ENCODE measurements at regions not wholly inside any gene's neighbourhood (a gene's known extent, or its start where the extent isn't known, plus 50 kb on each side); places are given as distances from the start of the nearest gene placed in this dataset.

GRCh38 chr6:120112980-120113379 is 763.4 kb upstream of the MAN1A1 start:
- Histone ChIP-seq H3K27ac (no peak overlapping the region), H3K4me3 (replicated peaks in 1 of 3) (no peak overlapping the region)

DNA sequence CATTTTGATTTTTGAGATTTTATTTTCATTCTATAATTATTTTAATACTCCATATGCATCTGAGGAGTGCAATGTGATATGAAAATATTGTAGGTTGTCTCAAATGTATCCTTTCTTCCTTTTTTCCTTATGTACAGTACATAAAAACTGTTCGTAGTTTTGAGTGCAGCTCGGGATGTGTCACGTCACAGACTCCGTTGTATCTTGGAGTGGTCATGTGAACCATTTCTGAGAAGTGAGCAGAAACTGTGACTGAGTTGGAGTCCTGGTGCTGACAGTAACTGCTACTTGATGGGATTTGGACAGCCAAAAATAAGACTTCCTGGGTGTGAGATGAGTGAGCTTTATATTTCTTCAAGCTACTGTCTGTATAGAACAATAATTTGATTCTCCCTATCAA is 761.4 kb upstream of the MAN1A1 start:
- H3K9me3 ChIP-seq: no peaks in the 10 kb centered on the region
- TF ChIP-seq, protein P1, sequence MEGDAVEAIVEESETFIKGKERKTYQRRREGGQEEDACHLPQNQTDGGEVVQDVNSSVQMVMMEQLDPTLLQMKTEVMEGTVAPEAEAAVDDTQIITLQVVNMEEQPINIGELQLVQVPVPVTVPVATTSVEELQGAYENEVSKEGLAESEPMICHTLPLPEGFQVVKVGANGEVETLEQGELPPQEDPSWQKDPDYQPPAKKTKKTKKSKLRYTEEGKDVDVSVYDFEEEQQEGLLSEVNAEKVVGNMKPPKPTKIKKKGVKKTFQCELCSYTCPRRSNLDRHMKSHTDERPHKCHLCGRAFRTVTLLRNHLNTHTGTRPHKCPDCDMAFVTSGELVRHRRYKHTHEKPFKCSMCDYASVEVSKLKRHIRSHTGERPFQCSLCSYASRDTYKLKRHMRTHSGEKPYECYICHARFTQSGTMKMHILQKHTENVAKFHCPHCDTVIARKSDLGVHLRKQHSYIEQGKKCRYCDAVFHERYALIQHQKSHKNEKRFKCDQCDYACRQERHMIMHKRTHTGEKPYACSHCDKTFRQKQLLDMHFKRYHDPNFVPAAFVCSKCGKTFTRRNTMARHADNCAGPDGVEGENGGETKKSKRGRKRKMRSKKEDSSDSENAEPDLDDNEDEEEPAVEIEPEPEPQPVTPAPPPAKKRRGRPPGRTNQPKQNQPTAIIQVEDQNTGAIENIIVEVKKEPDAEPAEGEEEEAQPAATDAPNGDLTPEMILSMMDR (IDR thresholded peaks at IDR 0.05): no peak
- 95% methylated on average over 4 of the region's 4 CpGs for WGBS, 2 donors
- no peaks in the 10 kb centered on the region for H3K36me3 ChIP-seq
- H3K4me3 ChIP-seq (replicated peaks in 1 of 3): no peak overlapping the region
- H3K27ac ChIP-seq: no peak overlapping the region
- intact Hi-C loops (cut with DNase I): no loop called here
- DNase-seq: no peak
- H3K4me1 ChIP-seq: no peaks in the 10 kb centered on the region
- no peaks in the 10 kb centered on the region for H3K27me3 ChIP-seq

More at GRCh38 chr6:120112980-120113379, 763.4 kb upstream of the MAN1A1 start:
- intact Hi-C loops (cut with DNase I): no loop called here
- H3K9me3 ChIP-seq: no peaks in the 10 kb centered on the region
- H3K36me3 ChIP-seq: no peaks in the 10 kb centered on the region
- DNase-seq: no peak
- no peaks in the 10 kb centered on the region for H3K4me1 ChIP-seq
- no peak for TF ChIP-seq POLR2A (IDR thresholded peaks at IDR 0.05)
- TF ChIP-seq, protein P1 (IDR thresholded peaks at IDR 0.05): no peak
- no peaks in the 10 kb centered on the region for H3K27me3 ChIP-seq

DNA sequence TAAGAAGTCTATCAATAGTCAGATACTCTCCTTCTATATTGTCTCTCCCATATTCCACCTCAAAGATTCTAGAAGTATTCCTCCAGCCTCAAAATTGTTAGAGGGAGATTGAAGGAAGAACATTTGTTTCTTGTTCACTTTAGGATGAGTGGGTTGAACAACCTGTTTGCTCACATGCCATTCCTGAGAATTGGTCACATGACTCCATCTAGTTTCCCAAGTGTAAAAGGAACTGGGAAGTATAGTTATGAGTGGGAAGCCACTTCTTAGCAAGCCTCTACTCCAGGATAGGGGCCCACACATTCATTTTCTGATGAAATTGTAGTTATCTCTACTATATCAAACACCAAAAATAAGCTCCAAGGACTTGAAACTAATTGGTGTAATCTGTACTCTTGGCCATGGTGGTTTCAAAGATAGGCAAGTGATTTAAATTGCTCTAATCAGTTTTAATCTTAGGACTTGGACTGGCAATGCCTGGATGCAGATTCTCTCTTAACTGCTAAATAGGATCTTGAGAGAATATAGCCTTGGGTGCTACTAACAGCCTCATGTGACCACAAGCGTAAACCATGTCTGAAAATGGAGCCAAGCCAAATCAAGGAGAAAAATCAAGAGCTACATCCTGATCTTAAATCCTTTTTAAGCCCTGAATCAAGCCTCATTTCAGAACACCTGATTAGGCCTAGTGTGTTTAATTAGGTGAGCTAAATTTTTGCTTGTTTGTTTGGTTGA is 758.7 kb upstream of the MAN1A1 start:
- no peak for TF ChIP-seq POLR2A (IDR thresholded peaks at IDR 0.05)
- TF ChIP-seq, protein P1 (IDR thresholded peaks at IDR 0.05): no peak
- Histone ChIP-seq H3K4me3 (replicated peaks in 1 of 3) (no peak overlapping the region), H3K27me3 (no peaks in the 10 kb centered on the region), H3K27ac (no peak overlapping the region), H3K36me3 (no peaks in the 10 kb centered on the region), H3K4me1 (no peaks in the 10 kb centered on the region), H3K9me3 (no peaks in the 10 kb centered on the region)
- WGBS, 2 donors: 80 to 92% methylated on average over 1 of the region's 1 CpG
- peak; percentile 10 to 12 for DNase-seq
- intact Hi-C loops (cut with DNase I): no loop called here

DNA sequence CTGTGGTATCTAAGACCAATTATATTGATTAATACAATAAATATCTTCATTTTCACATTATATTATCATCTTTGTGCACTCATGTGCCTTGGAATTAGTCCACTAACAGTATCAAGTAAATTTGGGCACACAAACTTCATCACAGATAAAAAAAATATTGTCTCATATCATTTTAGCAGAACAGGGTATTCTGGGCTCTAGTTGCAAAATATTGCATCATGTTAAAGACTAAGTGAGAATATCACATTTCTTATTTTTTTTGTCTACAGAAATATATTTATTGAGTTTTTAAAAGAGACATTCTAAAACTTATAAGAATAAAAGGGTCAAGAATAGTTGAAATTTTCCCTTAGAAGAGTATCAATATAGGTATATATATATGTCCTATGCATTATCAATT is 754.1 kb upstream of the MAN1A1 start:
- Histone ChIP-seq H3K9me3 (no peaks in the 10 kb centered on the region), H3K27me3 (no peaks in the 10 kb centered on the region), H3K4me3 (replicated peaks in 1 of 3) (no peak overlapping the region), H3K27ac (no peak overlapping the region), H3K36me3 (no peaks in the 10 kb centered on the region), H3K4me1 (no peaks in the 10 kb centered on the region)
- TF ChIP-seq, protein P1 (IDR thresholded peaks at IDR 0.05): no peak
- no peak for DNase-seq
- intact Hi-C loops (cut with DNase I): no loop called here

- H3K4me3 ChIP-seq (replicated peaks in 1 of 3): no peak overlapping the region
- WGBS, 2 donors: 80 to 81% methylated on average over 2 of the region's 2 CpGs
- no peak for TF ChIP-seq POLR2A (IDR thresholded peaks at IDR 0.05)
- TF ChIP-seq, protein P1 (IDR thresholded peaks at IDR 0.05): no peak
Measured at GRCh38 chr6:120096696-120097260, 747.2 kb upstream of the MAN1A1 start.

More at GRCh38 chr6:120096696-120097260, 747.2 kb upstream of the MAN1A1 start:
- H3K4me1 ChIP-seq: no peaks in the 10 kb centered on the region
- no peaks in the 10 kb centered on the region for H3K9me3 ChIP-seq
- intact Hi-C loops (cut with DNase I): no loop called here
- no peak for DNase-seq
- H3K36me3 ChIP-seq: no peaks in the 10 kb centered on the region
- no peaks in the 10 kb centered on the region for H3K27me3 ChIP-seq
- no peak overlapping the region for H3K27ac ChIP-seq
